SKM-1 treated with dmso at 0.1 percent for 144 hours (cell line): ENCODE measurements at regions not wholly inside any gene's neighbourhood (a gene's known extent, or its start where the extent isn't known, plus 50 kb on each side); places are given as distances from the start of the nearest gene placed in this dataset.
A peak's percentile ranks its signal among the peaks of the same experiment; 100 is the strongest.

Experiments
- DNase-seq: peaks from one replicate; lab custom pipeline; 2025; ENCODE audit not compliant: unreplicated experiment; lab: John Stamatoyannopoulos, UW

DNA sequence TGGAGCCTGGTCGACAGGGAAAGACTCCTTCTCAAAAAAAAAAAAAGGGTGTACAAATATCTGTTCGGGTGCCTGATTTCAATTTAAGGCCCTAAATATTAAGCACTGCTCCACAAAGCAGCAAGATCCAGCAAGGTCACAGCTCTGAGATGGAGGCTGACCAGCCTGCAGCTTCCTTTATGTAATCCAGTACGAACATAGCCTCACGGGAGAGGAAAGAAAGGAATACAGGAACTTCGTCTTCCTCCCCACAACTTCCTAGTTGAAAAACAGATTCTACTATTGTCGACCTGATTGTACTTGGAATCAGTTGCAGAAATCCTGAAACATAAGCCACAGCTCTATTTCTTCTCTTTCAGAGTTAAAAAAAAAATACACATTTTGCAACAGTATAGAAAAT lies 53.5 kb upstream of the TBC1D9 start:
- peak; percentile 6 for DNase-seq

DNA sequence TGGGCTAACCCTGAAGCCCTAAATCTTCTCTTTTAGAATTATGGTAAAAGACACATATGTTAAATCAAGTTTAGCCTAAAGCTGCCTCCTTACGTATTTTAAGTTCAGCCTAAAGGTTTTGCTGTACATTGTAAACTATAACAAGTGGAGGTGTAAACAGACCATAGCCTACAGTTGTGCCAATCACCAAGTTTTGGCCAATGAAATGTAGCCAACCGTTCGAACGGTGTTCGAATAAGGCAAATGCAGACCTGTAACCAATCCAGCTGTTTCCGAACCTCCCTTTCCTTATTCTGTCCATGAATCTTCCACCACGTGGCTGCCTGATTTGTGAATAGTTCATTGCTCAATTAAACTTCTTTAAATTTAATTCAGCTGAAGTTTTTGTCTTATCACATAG lies 52.1 kb upstream of the TBC1D9 start:
- DNase-seq, result no peak

DNA sequence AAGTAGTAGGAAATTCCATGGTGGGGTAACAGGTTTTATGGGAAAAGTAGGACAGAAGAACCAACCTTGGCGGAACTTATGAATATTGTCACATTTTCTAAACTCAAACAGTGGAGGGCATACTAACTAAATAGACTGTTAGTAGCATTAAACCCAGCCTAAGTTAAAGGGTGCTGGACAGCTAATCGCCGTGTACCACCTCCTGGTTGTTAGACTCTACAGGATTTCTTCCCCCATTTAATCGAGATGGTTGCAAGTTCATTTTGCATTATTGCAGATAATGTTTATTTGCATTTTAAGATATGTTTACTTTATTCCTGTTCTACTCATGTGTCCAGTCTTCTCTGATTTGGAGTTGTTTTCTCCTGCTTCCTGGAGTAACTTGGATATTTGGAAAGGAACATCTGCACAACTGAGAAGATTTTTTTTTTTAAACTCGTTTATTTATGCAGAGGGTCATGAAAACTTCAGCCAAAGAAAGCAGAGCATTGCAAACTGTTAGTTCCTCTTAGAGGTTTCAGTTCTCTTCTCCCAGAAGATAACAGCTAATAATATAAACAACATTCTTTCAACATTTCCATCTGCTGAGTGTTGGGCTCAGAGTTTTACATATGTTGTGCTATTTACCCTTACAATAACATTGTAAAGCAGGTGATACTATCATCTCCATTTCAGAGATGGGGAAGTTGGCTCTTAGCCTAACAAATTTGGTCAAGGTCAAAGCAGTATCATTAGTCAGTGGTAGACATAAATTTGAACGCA lies 51.5 kb upstream of the TBC1D9 start:
- peak; percentile 57 for DNase-seq

DNA sequence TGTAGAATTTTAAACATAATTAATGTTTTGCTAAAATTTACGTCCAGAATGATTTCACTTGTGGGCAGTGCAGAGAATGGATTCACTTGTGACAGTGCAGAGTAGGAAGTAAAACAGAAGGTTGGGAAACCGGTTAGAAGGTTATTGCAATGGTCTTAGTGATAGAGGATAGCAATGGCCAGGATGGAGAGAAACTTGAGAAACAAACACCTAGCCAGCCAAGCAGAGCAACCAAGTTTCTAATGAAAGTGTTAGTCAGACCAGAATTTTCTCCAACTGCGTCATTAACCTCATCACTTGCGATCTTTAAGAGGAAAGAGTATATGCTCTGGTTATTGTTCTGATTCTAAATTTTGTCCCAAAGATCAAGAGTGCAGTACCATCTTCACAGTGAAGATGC lies 50.0 kb upstream of the TBC1D9 start:
- DNase-seq, result peak; percentile 38
